Uterus (tissue), 3 donors: ENCODE measurements at regions not wholly inside any gene's neighbourhood (a gene's known extent, or its start where the extent isn't known, plus 50 kb on each side); places are given as distances from the start of the nearest gene placed in this dataset.

Experiments used
- DNase-seq, 2 donors: peaks; one replicate each; pipeline ENCODE4 v3.0.0-alpha.2; 2019 to 2020
- H3K27ac ChIP-seq, 2 donors: fragments of 200-600 bp; sonication (generic); 1 replicate in 1 of 2; 2 replicates in 1 of 2; pipeline ENCODE4 v1.5.1; 2016 to 2018
- H3K27me3 ChIP-seq, 2 donors: fragments of 200-600 bp; sonication (generic); one replicate each; pipeline ENCODE4 v1.5.1; 2018 to 2019; ENCODE audit warnings: control low read depth in 1 of 2
- H3K36me3 ChIP-seq, 2 donors: fragments of 200-600 bp; sonication (generic); one replicate each; pipeline ENCODE4 v1.5.1; 2019; ENCODE audit warnings: control low read depth in 1 of 2
- H3K4me1 ChIP-seq, 2 donors: fragments of 200-600 bp; sonication (generic); one replicate each; pipeline ENCODE4 v1.5.1; 2018 to 2019; ENCODE audit warnings: control low read depth in 1 of 2
- H3K4me3 ChIP-seq, 2 donors: fragments of 200-600 bp; sonication (generic); 1 replicate in 1 of 2; 2 replicates in 1 of 2; pipeline ENCODE4 v1.5.1; 2018 to 2019; ENCODE audit warnings: mild to moderate bottlenecking in 1 of 2
- H3K9me3 ChIP-seq, 2 donors: fragments of 200-600 bp; sonication (generic); one replicate each; pipeline ENCODE4 v1.5.1; 2019; ENCODE audit warnings: control low read depth in 1 of 2
- CTCF ChIP-seq, 4 experiments: fragments of 200-600 bp in 2 of 4; fragments of 450-650 bp in 2 of 4; sonication (generic) in 2 of 4; IDR thresholded peaks; one replicate each; pipeline ENCODE4 v1.5.1; 2016 to 2019; ENCODE audit warnings: antibody characterized with exemption in 4 of 4, mild to moderate bottlenecking in 2 of 4, moderate library complexity in 1 of 4
- POLR2A ChIP-seq, 2 donors: fragments of 450-650 bp; IDR thresholded peaks; one replicate each; pipeline ENCODE4 v1.6.1; 2016; ENCODE audit warnings: antibody characterized with exemption in 2 of 2, mild to moderate bottlenecking in 1 of 2, moderate library complexity in 1 of 2
- intact Hi-C: fragments of 100-400 bp; cut with DNase I; formaldehyde crosslinking; loops from one replicate; pipeline ENCODE4 v1.15.1; 2023; ENCODE audit warnings: low total_unique reads
- donor health status: DM: yes; HTN: yes; CAD: no.

GRCh38 chr14:22429546-22430294 is 159.3 kb downstream of the DAD1 start:
- no peaks in the 10 kb centered on the region for H3K9me3 ChIP-seq
- intact Hi-C loops: no loop called here
- peak overlapping the region; percentile 71 to 79 for H3K27ac ChIP-seq
- DNase-seq: no peak
- H3K4me1 ChIP-seq: peaks cover 7 to 9% of the 10 kb centered on the region in 2 donors
- no peak overlapping the region for H3K4me3 ChIP-seq
- no peaks in the 10 kb centered on the region for H3K36me3 ChIP-seq
- H3K27me3 ChIP-seq: no peaks in the 10 kb centered on the region
- TF ChIP-seq POLR2A (IDR thresholded peaks at IDR 0.05) (no peak), CTCF (IDR thresholded peaks at IDR 0.05) (no peak)

DNA sequence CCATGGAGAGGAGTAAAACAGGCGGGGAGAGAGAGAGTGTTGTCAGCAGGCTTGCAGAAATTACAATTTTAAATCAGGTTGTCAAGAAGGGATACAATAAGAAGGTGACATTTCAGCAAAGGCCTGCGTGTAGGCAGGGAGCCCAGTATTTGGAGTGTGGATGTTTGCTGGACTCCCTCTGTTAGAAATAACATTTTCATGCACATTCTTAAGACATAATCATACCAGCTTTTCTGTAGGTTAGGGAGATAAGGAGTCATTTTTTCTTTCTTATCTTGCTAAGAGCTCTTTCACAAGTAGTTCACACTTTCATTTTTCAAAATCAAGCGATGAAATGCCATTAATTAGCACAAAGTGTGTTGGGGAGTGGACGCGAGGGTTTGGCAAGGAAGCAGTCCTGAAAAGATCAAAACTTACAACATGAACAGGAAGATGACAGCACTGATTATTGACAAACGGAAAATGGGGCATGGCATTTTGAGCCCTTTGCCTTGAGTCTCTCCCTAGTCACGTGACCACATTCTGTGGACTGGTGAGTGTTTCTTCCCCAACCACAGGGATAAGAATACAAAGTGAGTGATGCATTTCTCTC is 160.2 kb downstream of the DAD1 start:
- Histone ChIP-seq H3K4me1 (peaks cover 7 to 9% of the 10 kb centered on the region in 2 donors), H3K27me3 (no peaks in the 10 kb centered on the region), H3K9me3 (no peaks in the 10 kb centered on the region), H3K4me3 (no peak overlapping the region), H3K27ac (peak overlapping the region; percentile 71 to 79), H3K36me3 (no peaks in the 10 kb centered on the region)
- DNase-seq: no peak
- no peak for TF ChIP-seq POLR2A (IDR thresholded peaks at IDR 0.05)
- TF ChIP-seq CTCF (IDR thresholded peaks at IDR 0.05): no peak
- intact Hi-C loops: no loop called here

- TF ChIP-seq CTCF (IDR thresholded peaks at IDR 0.05) (no peak), POLR2A (IDR thresholded peaks at IDR 0.05) (no peak)
- peak overlapping the region; percentile 1 to 14 for H3K4me3 ChIP-seq
- H3K27ac ChIP-seq: peak overlapping the region; percentile 71 to 79
- intact Hi-C loops: no loop called here
- H3K4me1 ChIP-seq: peaks cover 7 to 9% of the 10 kb centered on the region in 2 donors
- H3K9me3 ChIP-seq: no peaks in the 10 kb centered on the region
- no peaks in the 10 kb centered on the region for H3K36me3 ChIP-seq
- no peaks in the 10 kb centered on the region for H3K27me3 ChIP-seq
- DNase-seq: peak; percentile 52 to 66
Observed at GRCh38 chr14:22427771-22428231, 161.2 kb downstream of the DAD1 start.

- TF ChIP-seq POLR2A (IDR thresholded peaks at IDR 0.05): no peak
- no peak for TF ChIP-seq CTCF (IDR thresholded peaks at IDR 0.05)
- Histone ChIP-seq H3K27ac (peak overlapping the region in 1 of 2 donors; percentile 79), H3K36me3 (no peaks in the 10 kb centered on the region), H3K27me3 (no peaks in the 10 kb centered on the region), H3K4me3 (no peak overlapping the region), H3K9me3 (no peaks in the 10 kb centered on the region), H3K4me1 (peaks cover 7 to 9% of the 10 kb centered on the region in 2 donors)
- intact Hi-C loops: no loop called here
- no peak for DNase-seq
Observed at GRCh38 chr14:22426711-22427110, 162.3 kb downstream of the DAD1 start.

DNA sequence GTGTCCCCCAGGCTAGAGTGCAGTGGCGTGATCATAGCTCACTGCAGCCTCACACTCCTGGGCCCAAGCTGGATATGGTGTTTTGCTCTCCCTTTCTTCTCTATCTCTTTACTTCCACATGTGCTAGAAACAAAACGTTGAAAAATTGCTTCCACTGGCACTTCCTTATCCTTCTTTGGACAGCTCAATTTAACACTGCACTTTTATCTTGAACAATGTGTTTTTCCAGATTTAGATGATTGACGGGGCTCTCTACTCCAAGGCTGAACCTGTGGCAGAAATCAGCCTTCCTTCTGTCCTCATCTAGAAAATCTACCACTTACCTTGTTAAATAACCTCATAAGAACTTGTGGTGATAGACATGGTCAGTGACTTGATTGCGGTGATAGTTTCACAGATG is 165.1 kb downstream of the DAD1 start:
- DNase-seq: no peak
- TF ChIP-seq CTCF (IDR thresholded peaks at IDR 0.05) (no peak), POLR2A (IDR thresholded peaks at IDR 0.05) (no peak)
- Histone ChIP-seq H3K27ac (no peak overlapping the region), H3K9me3 (no peaks in the 10 kb centered on the region), H3K27me3 (no peaks in the 10 kb centered on the region), H3K4me1 (peaks cover 6 to 7% of the 10 kb centered on the region in 2 donors), H3K36me3 (no peaks in the 10 kb centered on the region), H3K4me3 (no peak overlapping the region)
- intact Hi-C loops: no loop called here
